WERI-Rb-1 (cell line): ENCODE measurements at regions not wholly inside any gene's neighbourhood (a gene's known extent, or its start where the extent isn't known, plus 50 kb on each side); places are given as distances from the start of the nearest gene placed in this dataset.

ENCODE experiments used
- DNase-seq: peaks from one replicate; pipeline ENCODE4 v3.0.0-alpha.2; 2020
- H3K27ac ChIP-seq: fragments of 250-450 bp; sonication (Bioruptor Pico); 2 replicates; pipeline ENCODE4 v1.5.1; 2020; ENCODE audit warnings: mild to moderate bottlenecking, moderate library complexity
- H3K27me3 ChIP-seq: fragments of 250-450 bp; sonication (Bioruptor Pico); 2 replicates; pipeline ENCODE4 v1.5.1; 2021; ENCODE audit warnings: mild to moderate bottlenecking, low read depth, moderate library complexity; ENCODE audit not compliant: insufficient read depth, severe bottlenecking
- H3K36me3 ChIP-seq: fragments of 250-450 bp; sonication (Bioruptor Pico); 2 replicates; pipeline ENCODE4 v1.5.1; 2020; ENCODE audit warnings: mild to moderate bottlenecking, moderate library complexity
- H3K4me3 ChIP-seq: 2 replicates; pipeline ENCODE4 v1.5.1; 2011; ENCODE audit warnings: low read depth, mild to moderate bottlenecking, control low read depth, low read length
- H3K9me3 ChIP-seq: fragments of 250-450 bp; sonication (Bioruptor Pico); 2 replicates; pipeline ENCODE4 v1.5.1; 2021; ENCODE audit warnings: mild to moderate bottlenecking, moderate library complexity; ENCODE audit not compliant: severe bottlenecking
- CTCF ChIP-seq: IDR thresholded peaks from 2 replicates; pipeline ENCODE4 v1.5.1; 2011; ENCODE audit warnings: low read depth, mild to moderate bottlenecking, control low read depth, inconsistent platforms, low read length

- no peak for DNase-seq
- Histone ChIP-seq H3K27ac (no peak overlapping the region), H3K27me3 (no peaks in the 10 kb centered on the region), H3K36me3 (no peaks in the 10 kb centered on the region), H3K9me3 (no peaks in the 10 kb centered on the region), H3K4me3 (no peak overlapping the region)
- no peak for TF ChIP-seq CTCF
Measured at GRCh38 chr22:49096476-49096875, 731.2 kb downstream of the BRD1 start.

- H3K36me3 ChIP-seq, result no peaks in the 10 kb centered on the region
- H3K27ac ChIP-seq, result no peak overlapping the region
- no peak for DNase-seq
- no peaks in the 10 kb centered on the region for H3K9me3 ChIP-seq
- no peaks in the 10 kb centered on the region for H3K27me3 ChIP-seq
- no peak overlapping the region for H3K4me3 ChIP-seq
- no peak for TF ChIP-seq CTCF
Measured at GRCh38 chr22:49095366-49095765, 732.3 kb downstream of the BRD1 start.

GRCh38 chr22:49094858-49095257 is 732.8 kb downstream of the BRD1 start:
- TF ChIP-seq CTCF, result no peak
- DNase-seq, result no peak

GRCh38 chr22:49094151-49094550 is 733.5 kb downstream of the BRD1 start:
- H3K27me3 ChIP-seq, result no peaks in the 10 kb centered on the region
- no peak overlapping the region for H3K4me3 ChIP-seq
- no peak for DNase-seq
- H3K36me3 ChIP-seq, result no peaks in the 10 kb centered on the region
- H3K9me3 ChIP-seq, result no peaks in the 10 kb centered on the region
- H3K27ac ChIP-seq, result no peak overlapping the region
- TF ChIP-seq CTCF, result no peak

More at GRCh38 chr22:49094858-49095257, 732.8 kb downstream of the BRD1 start:
- Histone ChIP-seq H3K27me3 (no peaks in the 10 kb centered on the region), H3K9me3 (no peaks in the 10 kb centered on the region), H3K27ac (no peak overlapping the region), H3K4me3 (no peak overlapping the region), H3K36me3 (no peaks in the 10 kb centered on the region)

GRCh38 chr22:49093192-49093880 is 734.3 kb downstream of the BRD1 start:
- no peaks in the 10 kb centered on the region for H3K9me3 ChIP-seq

More at GRCh38 chr22:49093192-49093880, 734.3 kb downstream of the BRD1 start:
- H3K36me3 ChIP-seq, result no peaks in the 10 kb centered on the region
- no peak overlapping the region for H3K4me3 ChIP-seq
- no peak overlapping the region for H3K27ac ChIP-seq
- H3K27me3 ChIP-seq, result no peaks in the 10 kb centered on the region
- no peak for TF ChIP-seq CTCF
- no peak for DNase-seq
